Mesenchymal stem cell (in vitro differentiated cells and primary cell): ENCODE measurements at regions not wholly inside any gene's neighbourhood (a gene's known extent, or its start where the extent isn't known, plus 50 kb on each side); places are given as distances from the start of the nearest gene placed in this dataset.

Experiments
- DNase-seq: peaks from one replicate; pipeline ENCODE4 v3.0.0-alpha.2; 2013
- H2AFZ ChIP-seq: one replicate; pipeline ENCODE4 v1.6.1; 2013; ENCODE audit warnings: low read depth, mild to moderate bottlenecking, control low read depth, inconsistent platforms, low read length, moderate library complexity
- H2AK5ac ChIP-seq: 2 replicates; pipeline ENCODE4 v1.6.1; 2013; ENCODE audit warnings: low read length, moderate library complexity, mild to moderate bottlenecking, inconsistent platforms; ENCODE audit not compliant: severe bottlenecking
- H2BK120ac ChIP-seq: one replicate; pipeline ENCODE4 v1.6.1; 2013; ENCODE audit warnings: low read depth, mild to moderate bottlenecking, inconsistent platforms, low read length, moderate library complexity
- H2BK12ac ChIP-seq, 2 experiments: one replicate each; pipeline ENCODE4 v1.6.1; 2013; ENCODE audit warnings: inconsistent platforms in 2 of 2, low read length in 2 of 2, mild to moderate bottlenecking in 2 of 2, moderate library complexity in 2 of 2, control low read depth in 1 of 2
- H2BK15ac ChIP-seq: one replicate; pipeline ENCODE4 v1.6.1; 2013; ENCODE audit warnings: mild to moderate bottlenecking, low read depth, inconsistent platforms; ENCODE audit not compliant: poor library complexity, severe bottlenecking
- H2BK5ac ChIP-seq: 2 replicates; pipeline ENCODE4 v1.6.1; 2013; ENCODE audit warnings: low read depth, mild to moderate bottlenecking, low read length, control low read depth, inconsistent platforms; ENCODE audit not compliant: poor library complexity, severe bottlenecking
- H3K14ac ChIP-seq, 2 experiments: one replicate each; pipeline ENCODE4 v1.6.1; 2013; ENCODE audit warnings: inconsistent platforms in 2 of 2, low read length in 2 of 2, control low read depth in 1 of 2, mild to moderate bottlenecking in 1 of 2, moderate library complexity in 1 of 2
- H3K18ac ChIP-seq, 2 experiments: one replicate each; pipeline ENCODE4 v1.6.1; 2013; ENCODE audit warnings: inconsistent platforms in 2 of 2, low read length in 2 of 2, control low read depth in 1 of 2, low read depth in 1 of 2, mild to moderate bottlenecking in 1 of 2
- H3K23ac ChIP-seq, 2 experiments: one replicate each; pipeline ENCODE4 v1.6.1; 2013; ENCODE audit warnings: inconsistent platforms in 2 of 2, low read length in 2 of 2, mild to moderate bottlenecking in 2 of 2, moderate library complexity in 2 of 2, control low read depth in 1 of 2
- H3K27ac ChIP-seq: 2 replicates; pipeline ENCODE4 v1.5.1; 2013; ENCODE audit warnings: mild to moderate bottlenecking, moderate library complexity, low read length, control low read depth, inconsistent platforms; ENCODE audit not compliant: poor library complexity, severe bottlenecking
- H3K27me3 ChIP-seq, 2 experiments: 2 replicates each; pipeline versions ENCODE4 v1.6.1 to v1.7.0; 2013; ENCODE audit warnings: low read length in 2 of 2, mild to moderate bottlenecking in 2 of 2, moderate library complexity in 2 of 2, control low read depth in 1 of 2, inconsistent platforms in 1 of 2; ENCODE audit not compliant: control insufficient read depth in 1 of 2, insufficient read depth in 1 of 2
- H3K36me3 ChIP-seq, 2 experiments: 2 replicates each; pipeline versions ENCODE4 v1.6.1 to v1.7.0; 2013; ENCODE audit warnings: low read length in 2 of 2, control low read depth in 1 of 2, inconsistent platforms in 1 of 2, low read depth in 1 of 2, mild to moderate bottlenecking in 1 of 2; ENCODE audit not compliant: insufficient read depth in 2 of 2, control insufficient read depth in 1 of 2
- H3K4ac ChIP-seq, 2 experiments: one replicate each; pipeline ENCODE4 v1.6.1; 2013; ENCODE audit warnings: inconsistent platforms in 2 of 2, low read length in 2 of 2, mild to moderate bottlenecking in 2 of 2, moderate library complexity in 2 of 2, control low read depth in 1 of 2, low read depth in 1 of 2
- H3K4me1 ChIP-seq: 2 replicates; pipeline ENCODE4 v1.6.1; 2013; ENCODE audit warnings: low read depth, low read length, control low read depth; ENCODE audit not compliant: control insufficient read depth, insufficient read depth
- H3K4me2 ChIP-seq: 2 replicates; pipeline ENCODE4 v1.6.1; 2013; ENCODE audit warnings: low read length, mild to moderate bottlenecking, inconsistent platforms; ENCODE audit not compliant: poor library complexity, severe bottlenecking
- H3K4me3 ChIP-seq, 2 experiments: 2 replicates each; pipeline versions ENCODE4 v1.5.1 to v1.7.0; 2013; ENCODE audit warnings: low read length in 2 of 2, mild to moderate bottlenecking in 2 of 2, control low read depth in 1 of 2, low read depth in 1 of 2; ENCODE audit not compliant: insufficient read depth in 1 of 2
- H3K79me1 ChIP-seq: replicated peaks from 2 replicates; pipeline ENCODE4 v1.6.1; 2013; ENCODE audit warnings: mild to moderate bottlenecking, control low read depth, low read length, inconsistent platforms; ENCODE audit not compliant: poor library complexity, severe bottlenecking
- H3K9ac ChIP-seq: 2 replicates; pipeline ENCODE4 v1.7.0; 2013; ENCODE audit warnings: mild to moderate bottlenecking, low read length, moderate library complexity
- H3K9me3 ChIP-seq: 2 replicates; pipeline ENCODE4 v1.7.0; 2013; ENCODE audit warnings: mild to moderate bottlenecking, low read length; ENCODE audit not compliant: control insufficient read depth
- H4K8ac ChIP-seq: one replicate; pipeline ENCODE4 v1.6.1; 2013; ENCODE audit warnings: inconsistent platforms, mild to moderate bottlenecking, low read length, moderate library complexity
- H4K91ac ChIP-seq: one replicate; pipeline ENCODE4 v1.6.1; 2013; ENCODE audit warnings: mild to moderate bottlenecking, low read length, inconsistent platforms
- WGBS: methylation state at CpG from one replicate; pipeline ENCODE4 v1.1.7; 2013; ENCODE audit warnings: mixed read lengths; 5-methylcytosine and 5-hydroxymethylcytosine counted together

- Histone ChIP-seq H3K4me1 (no peaks in the 10 kb centered on the region), H2BK12ac (no peak overlapping the region), H3K4me3 (no peak overlapping the region), H3K27ac (no peak overlapping the region), H2BK5ac (no peak overlapping the region), H3K18ac (no peak overlapping the region), H4K91ac (no peak overlapping the region), H2BK120ac (no peak overlapping the region), H2AK5ac (no peak overlapping the region), H3K79me1 (no peaks in the 10 kb centered on the region), H2BK15ac (peak overlapping the region; percentile 67), H4K8ac (no peak overlapping the region), H3K23ac (no peak overlapping the region), H3K9me3 (peaks cover 12% of the 10 kb centered on the region), H2AFZ (no peak overlapping the region), H3K36me3 (no peaks in the 10 kb centered on the region), H3K4ac (no peak overlapping the region), H3K27me3 (no peaks in the 10 kb centered on the region), H3K14ac (no peak overlapping the region), H3K4me2 (no peak overlapping the region), H3K9ac (no peak overlapping the region)
- WGBS: 92% methylated on average over 11 of the region's 11 CpGs
- DNase-seq: no peak
Observed at GRCh38 chr13:59012731-59013130, 1151.0 kb downstream of the DIAPH3 start.

DNA sequence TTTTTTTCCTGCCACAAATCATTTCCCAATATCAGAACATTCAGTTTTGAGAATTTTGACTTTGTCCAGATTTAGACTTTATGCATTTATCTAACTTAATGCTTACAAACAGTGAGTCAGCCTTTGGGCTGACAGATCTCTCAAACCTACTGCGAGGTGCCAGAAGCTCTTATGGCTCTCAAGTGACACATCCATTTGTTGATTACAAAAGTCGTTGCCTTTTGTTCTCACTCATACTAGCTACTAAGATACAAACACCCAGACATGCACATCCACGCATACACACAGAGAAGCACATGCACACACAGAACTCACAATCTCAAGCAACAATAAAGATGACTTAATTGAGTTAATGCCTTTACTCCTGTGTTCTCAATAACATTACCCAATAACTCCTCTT, 1147.5 kb downstream of the DIAPH3 start:
- WGBS: 37% methylated on average over 3 of the region's 3 CpGs
- Histone ChIP-seq H3K9ac (no peak overlapping the region), H3K14ac (no peak overlapping the region), H3K4me1 (no peaks in the 10 kb centered on the region), H3K23ac (no peak overlapping the region), H3K4me3 (no peak overlapping the region), H3K27ac (no peak overlapping the region), H4K8ac (no peak overlapping the region), H3K4me2 (no peak overlapping the region), H2BK12ac (no peak overlapping the region), H3K27me3 (no peaks in the 10 kb centered on the region), H2AFZ (no peak overlapping the region), H2BK120ac (no peak overlapping the region), H3K36me3 (no peaks in the 10 kb centered on the region), H3K79me1 (no peaks in the 10 kb centered on the region), H4K91ac (no peak overlapping the region), H3K4ac (no peak overlapping the region), H2BK5ac (no peak overlapping the region), H2BK15ac (no peak overlapping the region), H3K18ac (no peak overlapping the region), H3K9me3 (peaks cover 15% of the 10 kb centered on the region), H2AK5ac (no peak overlapping the region)
- DNase-seq: peak; percentile 42

DNA sequence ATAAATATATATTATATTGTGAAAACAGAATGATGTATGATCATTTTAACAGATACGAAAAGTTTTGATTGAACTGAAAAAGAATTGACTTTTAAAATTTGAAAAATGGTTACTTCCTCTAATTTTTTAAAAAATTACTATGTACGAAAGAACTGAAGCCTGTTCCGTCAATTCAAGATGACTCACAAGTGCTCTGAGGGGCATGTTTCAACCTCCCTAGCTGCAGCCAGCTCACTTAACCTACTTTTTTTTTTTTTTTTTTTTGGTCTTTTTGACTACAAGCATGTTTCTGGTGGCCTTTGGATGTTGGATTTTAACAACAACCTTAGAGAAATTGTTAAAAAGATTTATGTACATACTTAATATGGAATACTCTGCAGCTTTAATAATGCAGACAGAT, 1139.3 kb downstream of the DIAPH3 start:
- Histone ChIP-seq H2BK120ac (no peak overlapping the region), H3K4me3 (no peak overlapping the region), H2BK12ac (no peak overlapping the region), H3K27ac (no peak overlapping the region), H2BK15ac (no peak overlapping the region), H3K9ac (no peak overlapping the region), H2AK5ac (no peak overlapping the region), H4K91ac (no peak overlapping the region), H3K79me1 (no peaks in the 10 kb centered on the region), H3K36me3 (no peaks in the 10 kb centered on the region), H2AFZ (no peak overlapping the region), H2BK5ac (no peak overlapping the region), H3K18ac (no peak overlapping the region), H3K14ac (no peak overlapping the region), H4K8ac (no peak overlapping the region), H3K4me1 (no peaks in the 10 kb centered on the region), H3K23ac (no peak overlapping the region), H3K4ac (no peak overlapping the region), H3K4me2 (no peak overlapping the region), H3K27me3 (no peaks in the 10 kb centered on the region), H3K9me3 (no peaks in the 10 kb centered on the region)
- no CpG with 5 or more reads among the region's 3 CpGs for WGBS
- peak; percentile 28 for DNase-seq

DNA sequence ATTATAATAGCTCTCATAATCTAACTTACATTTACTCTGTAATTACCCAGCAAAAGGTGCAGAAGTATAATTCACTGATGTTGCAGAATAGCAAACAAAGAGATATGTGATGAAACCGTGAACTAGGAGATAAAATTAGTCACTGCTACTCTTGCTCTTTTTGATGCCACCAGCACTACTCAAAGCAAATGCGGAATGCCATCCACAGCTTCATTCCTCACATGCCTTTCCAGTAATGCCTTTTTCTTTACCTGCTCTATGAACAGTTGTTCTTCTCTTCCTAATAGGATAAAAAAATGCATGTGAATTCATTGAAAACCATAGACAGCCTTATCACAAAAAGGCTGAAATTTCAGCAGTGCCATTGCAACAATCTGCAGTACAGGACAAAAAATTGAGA, 1129.5 kb downstream of the DIAPH3 start:
- H4K8ac ChIP-seq: no peak overlapping the region
- H2BK120ac ChIP-seq: no peak overlapping the region
- H3K27ac ChIP-seq: no peak overlapping the region
- no peak overlapping the region for H2AFZ ChIP-seq
- no peak overlapping the region for H2AK5ac ChIP-seq
- no peak overlapping the region for H2BK5ac ChIP-seq
- H3K79me1 ChIP-seq: no peaks in the 10 kb centered on the region
- no peak overlapping the region for H3K4me3 ChIP-seq
- H3K36me3 ChIP-seq: no peaks in the 10 kb centered on the region
- H3K9me3 ChIP-seq: peaks cover 5% of the 10 kb centered on the region
- H3K18ac ChIP-seq: no peak overlapping the region
- no peak overlapping the region for H3K9ac ChIP-seq
- no peaks in the 10 kb centered on the region for H3K27me3 ChIP-seq
- 95% methylated on average over 2 of the region's 2 CpGs for WGBS
- no peak overlapping the region for H4K91ac ChIP-seq
- H3K4ac ChIP-seq: no peak overlapping the region
- no peak overlapping the region for H3K14ac ChIP-seq
- no peak for DNase-seq
- no peak overlapping the region for H3K4me2 ChIP-seq
- no peak overlapping the region for H2BK15ac ChIP-seq
- no peak overlapping the region for H3K23ac ChIP-seq
- H2BK12ac ChIP-seq: no peak overlapping the region
- no peaks in the 10 kb centered on the region for H3K4me1 ChIP-seq
